NCI-H1694 (cell line): ENCODE measurements at regions not wholly inside any gene's neighbourhood (a gene's known extent, or its start where the extent isn't known, plus 50 kb on each side); places are given as distances from the start of the nearest gene placed in this dataset.
"Not testable (repeated sequence)": the region's sequence is repeated elsewhere in the genome, so short reads cannot be mapped to it uniquely, and the experiment has no call there.

Source experiments
- DNase-seq: peaks from one replicate; lab custom pipeline; 2025; lab: John Stamatoyannopoulos, UW

GRCh38 chr9:129317179-129318011 lies 139.3 kb upstream of the IER5L start:
- no peak for DNase-seq

- DNase-seq: no peak
These were observed 138.4 kb upstream of the IER5L start for GRCh38 chr9:129316281-129317030.

GRCh38 chr9:129313331-129313955 lies 135.4 kb upstream of the IER5L start:
- DNase-seq: no peak

- no peak for DNase-seq
These were observed 134.4 kb upstream of the IER5L start for GRCh38 chr9:129312251-129313122.

- DNase-seq: no peak
These were observed 133.6 kb upstream of the IER5L start for GRCh38 chr9:129311643-129312042.

GRCh38 chr9:129310666-129311350 lies 132.7 kb upstream of the IER5L start:
- no peak for DNase-seq

- no peak for DNase-seq
These were observed 131.8 kb upstream of the IER5L start for GRCh38 chr9:129309906-129310305.

GRCh38 chr9:129309041-129309430 lies 131.0 kb upstream of the IER5L start:
- no peak for DNase-seq

- no peak for DNase-seq
These were observed 129.3 kb upstream of the IER5L start for GRCh38 chr9:129307227-129307970.

- no peak for DNase-seq
These were observed 128.4 kb upstream of the IER5L start for GRCh38 chr9:129306318-129306973.

GRCh38 chr9:129305246-129305645 lies 127.2 kb upstream of the IER5L start:
- DNase-seq: no peak

- no peak for DNase-seq
These were observed 123.9 kb upstream of the IER5L start for GRCh38 chr9:129301941-129302340.

- DNase-seq: not testable (repeated sequence)
These were observed 118.1 kb upstream of the IER5L start for GRCh38 chr9:129296195-129296594.

- no peak for DNase-seq
These were observed 113.0 kb upstream of the IER5L start for GRCh38 chr9:129291041-129291501.

GRCh38 chr9:129290606-129291005 lies 112.5 kb upstream of the IER5L start:
- DNase-seq: no peak

GRCh38 chr9:129289883-129290282 lies 111.8 kb upstream of the IER5L start:
- no peak for DNase-seq

GRCh38 chr9:129289131-129289731 lies 111.2 kb upstream of the IER5L start:
- no peak for DNase-seq

GRCh38 chr9:129287619-129288305 lies 109.7 kb upstream of the IER5L start:
- DNase-seq: no peak
